Activated B cell treated with CpG ODN at 0.5 μM for 24 hours (primary cell): ENCODE measurements at regions not wholly inside any gene's neighbourhood (a gene's known extent, or its start where the extent isn't known, plus 50 kb on each side); places are given as distances from the start of the nearest gene placed in this dataset.

Experiments used
- ATAC-seq: fragments of 200-7000 bp; cut with Tn5 transposase; one replicate; pipeline ENCODE4 v1.10.0; 2021; ENCODE audit warnings: low read depth, mild to moderate bottlenecking, moderate library complexity
- CTCF ChIA-PET: fragments of 350-600 bp; sonication (Branson Sonifier 250); formaldehyde crosslinking; loops from one replicate; lab custom pipeline; 2021; ENCODE audit warnings: antibody characterized with exemption; lab: Charles Lee
- POLR2A ChIA-PET: fragments of 350-600 bp; sonication (Branson Sonifier 250); formaldehyde crosslinking; loops from one replicate; lab custom pipeline; 2021; ENCODE audit warnings: antibody characterized with exemption; lab: Charles Lee
- DNase-seq: peaks from one replicate; pipeline ENCODE4 v3.0.0; 2022
- H3K27ac Mint-ChIP-seq: one replicate; pipeline ENCODE4 v1.8.0; 2020; ENCODE audit warnings: mixed read lengths
- H3K27me3 Mint-ChIP-seq: one replicate; pipeline ENCODE4 v1.8.0; 2021; ENCODE audit warnings: mixed read lengths
- H3K36me3 Mint-ChIP-seq: one replicate; pipeline ENCODE4 v1.8.0; 2021; ENCODE audit warnings: low read depth, mixed read lengths
- H3K4me1 Mint-ChIP-seq: one replicate; pipeline ENCODE4 v1.8.0; 2021; ENCODE audit warnings: mixed read lengths
- H3K4me3 Mint-ChIP-seq: one replicate; pipeline ENCODE4 v1.8.0; 2020; ENCODE audit warnings: mild to moderate bottlenecking, mixed read lengths
- H3K9me3 Mint-ChIP-seq: one replicate; pipeline ENCODE4 v1.8.0; 2020; ENCODE audit warnings: mixed read lengths
- intact Hi-C: fragments of 100-400 bp; cut with micrococcal nuclease; formaldehyde crosslinking; loops from one replicate; pipeline ENCODE4 v1.15.1; 2024
- TF ChIP-seq, protein P1 (sequence below): fragments of 200-600 bp; IDR thresholded peaks from one replicate; pipeline ENCODE4 v1.8.0; 2022; ENCODE audit warnings: antibody characterized with exemption, mild to moderate bottlenecking

- DNase-seq (no peak), ATAC-seq (no peak)
- ChIA-PET POLR2A (no interaction called here), CTCF (no interaction called here)
- TF ChIP-seq, protein P1, sequence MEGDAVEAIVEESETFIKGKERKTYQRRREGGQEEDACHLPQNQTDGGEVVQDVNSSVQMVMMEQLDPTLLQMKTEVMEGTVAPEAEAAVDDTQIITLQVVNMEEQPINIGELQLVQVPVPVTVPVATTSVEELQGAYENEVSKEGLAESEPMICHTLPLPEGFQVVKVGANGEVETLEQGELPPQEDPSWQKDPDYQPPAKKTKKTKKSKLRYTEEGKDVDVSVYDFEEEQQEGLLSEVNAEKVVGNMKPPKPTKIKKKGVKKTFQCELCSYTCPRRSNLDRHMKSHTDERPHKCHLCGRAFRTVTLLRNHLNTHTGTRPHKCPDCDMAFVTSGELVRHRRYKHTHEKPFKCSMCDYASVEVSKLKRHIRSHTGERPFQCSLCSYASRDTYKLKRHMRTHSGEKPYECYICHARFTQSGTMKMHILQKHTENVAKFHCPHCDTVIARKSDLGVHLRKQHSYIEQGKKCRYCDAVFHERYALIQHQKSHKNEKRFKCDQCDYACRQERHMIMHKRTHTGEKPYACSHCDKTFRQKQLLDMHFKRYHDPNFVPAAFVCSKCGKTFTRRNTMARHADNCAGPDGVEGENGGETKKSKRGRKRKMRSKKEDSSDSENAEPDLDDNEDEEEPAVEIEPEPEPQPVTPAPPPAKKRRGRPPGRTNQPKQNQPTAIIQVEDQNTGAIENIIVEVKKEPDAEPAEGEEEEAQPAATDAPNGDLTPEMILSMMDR = no peak
- intact Hi-C loops = no loop called here
- H3K4me3 Mint-ChIP-seq = no peak overlapping the region
- H3K36me3 Mint-ChIP-seq = no peaks in the 10 kb centered on the region
- no peaks in the 10 kb centered on the region for H3K9me3 Mint-ChIP-seq
- peaks cover 4% of the 10 kb centered on the region for H3K27me3 Mint-ChIP-seq
- H3K4me1 Mint-ChIP-seq = peaks cover 18% of the 10 kb centered on the region
- H3K27ac Mint-ChIP-seq = no peak overlapping the region
Observed at GRCh38 chr5:90134892-90135291, 274.7 kb downstream of the CETN3 start.

DNA sequence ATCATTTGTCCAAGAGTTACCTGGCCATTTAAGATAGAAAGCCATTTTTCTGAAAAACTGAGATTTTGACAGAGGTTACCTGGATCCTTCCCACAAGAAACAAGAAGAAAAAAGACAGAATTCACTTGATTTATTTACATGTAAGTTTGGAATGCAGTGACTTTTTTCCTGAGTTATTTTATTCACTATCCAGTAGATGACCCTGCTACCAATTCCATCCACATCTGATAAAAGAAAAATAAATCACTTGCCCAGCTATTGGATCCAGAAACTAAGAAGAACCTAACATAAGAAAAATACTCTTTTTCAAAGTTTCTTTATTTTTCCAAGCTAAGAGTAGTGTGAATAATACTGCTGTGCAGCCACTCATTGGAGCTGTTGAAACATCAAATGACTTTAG, 275.2 kb downstream of the CETN3 start:
- peaks cover 4% of the 10 kb centered on the region for H3K27me3 Mint-ChIP-seq
- peaks cover 18% of the 10 kb centered on the region for H3K4me1 Mint-ChIP-seq
- ChIA-PET CTCF (no interaction called here), POLR2A (no interaction called here)
- intact Hi-C loops = no loop called here
- no peak for DNase-seq
- no peaks in the 10 kb centered on the region for H3K36me3 Mint-ChIP-seq
- no peak for ATAC-seq
- H3K27ac Mint-ChIP-seq = no peak overlapping the region
- TF ChIP-seq, protein P1 = no peak
- no peaks in the 10 kb centered on the region for H3K9me3 Mint-ChIP-seq
- H3K4me3 Mint-ChIP-seq = no peak overlapping the region

DNA sequence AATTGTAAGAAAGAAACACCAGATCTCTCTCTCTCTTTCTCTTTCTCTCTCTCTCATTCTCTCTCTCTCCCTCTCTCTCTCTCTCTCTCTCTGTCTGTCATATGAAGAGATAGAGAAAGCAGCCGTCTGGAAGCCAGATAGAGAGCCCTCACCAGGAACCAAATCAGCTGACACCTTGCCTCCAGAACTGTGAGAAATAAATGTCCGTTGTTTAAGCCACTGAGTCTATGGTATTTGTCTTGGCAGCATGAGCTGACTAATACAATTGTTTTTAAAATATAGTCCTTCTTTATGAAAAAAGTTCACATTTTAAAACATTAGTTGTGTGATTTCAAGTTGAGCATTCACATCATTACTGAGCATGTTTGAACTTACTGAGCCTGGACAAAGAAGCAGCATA, 275.6 kb downstream of the CETN3 start:
- no peak for ATAC-seq
- Mint-ChIP-seq H3K27me3 (peaks cover 4% of the 10 kb centered on the region), H3K4me3 (no peak overlapping the region), H3K27ac (no peak overlapping the region), H3K4me1 (peaks cover 18% of the 10 kb centered on the region), H3K9me3 (no peaks in the 10 kb centered on the region), H3K36me3 (no peaks in the 10 kb centered on the region)
- no peak for DNase-seq
- TF ChIP-seq, protein P1 = no peak
- ChIA-PET POLR2A (no interaction called here), CTCF (no interaction called here)
- intact Hi-C loops = no loop called here

DNA sequence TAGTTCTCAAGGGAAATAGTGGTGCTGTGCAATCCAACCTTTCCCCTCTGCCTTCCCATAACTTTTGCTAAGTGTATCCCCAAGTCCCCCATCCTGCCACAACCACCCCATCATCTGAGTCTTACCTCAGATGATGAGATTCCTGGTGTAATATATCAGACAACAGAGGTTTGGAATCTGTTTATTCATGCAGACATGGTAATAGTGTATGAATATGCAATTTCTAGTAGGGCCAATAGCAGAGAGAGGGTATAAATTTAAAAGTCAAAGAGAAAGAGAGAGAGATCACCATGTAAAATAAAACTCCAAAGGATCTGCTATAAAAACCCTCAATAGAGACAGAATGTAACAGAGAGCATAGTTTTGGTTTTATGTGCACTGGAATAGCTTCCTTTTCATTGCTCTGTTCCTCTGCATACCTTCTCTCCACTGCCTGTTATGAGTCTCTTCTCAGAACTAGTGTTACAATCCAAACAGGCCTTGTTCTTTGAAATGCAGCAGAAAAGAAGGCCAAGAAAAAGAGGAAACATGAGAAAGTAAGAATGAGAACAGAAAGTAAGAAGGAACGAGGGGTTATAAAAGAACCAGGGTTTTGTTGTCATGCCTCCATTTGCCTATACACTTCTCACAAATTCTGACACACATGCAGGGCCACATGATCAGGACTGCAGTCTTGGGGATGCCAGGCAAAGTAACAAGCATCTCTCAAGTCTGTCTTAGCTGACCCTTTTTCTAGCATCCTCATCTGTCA, 278.0 kb downstream of the CETN3 start:
- intact Hi-C loops = no loop called here
- ChIA-PET POLR2A (no interaction called here), CTCF (no interaction called here)
- TF ChIP-seq, protein P1 = no peak
- Mint-ChIP-seq H3K36me3 (no peaks in the 10 kb centered on the region), H3K27ac (peak overlapping the region; percentile 88), H3K4me3 (no peak overlapping the region), H3K4me1 (peaks cover 18% of the 10 kb centered on the region), H3K27me3 (no peaks in the 10 kb centered on the region), H3K9me3 (no peaks in the 10 kb centered on the region)
- ATAC-seq (peak; percentile 50), DNase-seq (no peak)

DNA sequence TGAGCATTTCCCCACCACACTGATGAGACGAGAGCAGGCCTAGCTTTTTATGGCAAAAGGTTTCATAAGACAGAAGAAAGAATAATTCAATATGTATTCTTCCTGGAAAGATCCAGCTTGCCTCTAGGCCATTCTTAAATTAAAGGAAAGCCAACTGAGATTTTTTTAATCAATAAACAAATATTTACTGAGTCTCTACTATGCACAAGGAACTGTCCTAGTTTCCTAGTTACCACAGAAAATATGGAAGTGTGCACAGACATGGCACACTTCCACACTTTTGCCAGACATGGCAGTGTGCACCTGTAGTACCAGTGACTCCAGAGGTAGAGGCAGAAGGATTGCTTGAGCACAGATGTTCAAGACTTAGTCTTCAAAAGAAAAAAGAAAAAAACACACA, 281.0 kb downstream of the CETN3 start:
- no peak overlapping the region for H3K4me3 Mint-ChIP-seq
- TF ChIP-seq, protein P1 = no peak
- no peak overlapping the region for H3K27ac Mint-ChIP-seq
- CTCF ChIA-PET = no interaction called here
- no peaks in the 10 kb centered on the region for H3K9me3 Mint-ChIP-seq
- H3K27me3 Mint-ChIP-seq = no peaks in the 10 kb centered on the region
- intact Hi-C loops = no loop called here
- POLR2A ChIA-PET = no interaction called here
- DNase-seq = no peak
- no peaks in the 10 kb centered on the region for H3K36me3 Mint-ChIP-seq
- H3K4me1 Mint-ChIP-seq = peaks cover 20% of the 10 kb centered on the region
- no peak for ATAC-seq
